ENCODE measurements at regions not wholly inside any gene's neighbourhood (a gene's known extent, or its start where the extent isn't known, plus 50 kb on each side); places are given as distances from the start of the nearest gene placed in this dataset.
A peak's percentile ranks its signal among the peaks of the same experiment; 100 is the strongest.

DNA sequence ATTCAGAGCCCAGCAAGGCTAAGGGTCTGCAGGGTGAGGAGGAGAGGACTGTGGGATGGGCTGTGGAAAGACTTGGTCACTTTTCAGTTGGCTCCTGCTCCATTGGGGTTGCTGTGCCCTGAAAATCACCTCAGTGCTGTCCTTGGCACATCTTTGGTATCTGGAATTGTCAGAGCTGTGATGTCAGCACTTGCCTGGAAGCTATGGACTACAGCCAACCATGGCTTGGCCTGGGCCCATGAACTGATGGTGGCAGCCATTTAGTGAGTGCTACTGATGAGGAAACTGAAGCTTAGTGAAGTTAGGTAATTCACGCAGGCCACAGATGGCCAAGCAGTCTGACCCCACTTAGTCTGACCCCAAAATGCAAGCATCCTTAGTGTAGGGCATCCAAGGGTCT is 121.8 kb upstream of the SERPINE2 start:
- Histone ChIP-seq H3K4me3 (ENCODE audit: low read length in 3 of 3) (no peak overlapping the region), H3K27ac (ENCODE audit: low read depth in 2 of 2, low read length in 2 of 2) (no peak overlapping the region), H3K36me3 (ENCODE audit: control insufficient read depth in 2 of 3, insufficient read depth in 3 of 3, low read length in 3 of 3) (no peaks in the 10 kb centered on the region), H3K4me1 (ENCODE audit: control insufficient read depth in 2 of 3, insufficient read depth in 2 of 3, low read depth in 1 of 3, low read length in 3 of 3) (no peaks in the 10 kb centered on the region), H3K9ac (ENCODE audit: low read length in 3 of 3) (no peak overlapping the region), H3K27me3 (ENCODE audit: control insufficient read depth, insufficient read depth, low read length) (no peaks in the 10 kb centered on the region), H3K9me3 (ENCODE audit: control insufficient read depth in 2 of 3, insufficient read depth in 1 of 3, low read length in 3 of 3) (no peaks in the 10 kb centered on the region)
- no peak for FAIRE-seq
- TF ChIP-seq, protein P1, sequence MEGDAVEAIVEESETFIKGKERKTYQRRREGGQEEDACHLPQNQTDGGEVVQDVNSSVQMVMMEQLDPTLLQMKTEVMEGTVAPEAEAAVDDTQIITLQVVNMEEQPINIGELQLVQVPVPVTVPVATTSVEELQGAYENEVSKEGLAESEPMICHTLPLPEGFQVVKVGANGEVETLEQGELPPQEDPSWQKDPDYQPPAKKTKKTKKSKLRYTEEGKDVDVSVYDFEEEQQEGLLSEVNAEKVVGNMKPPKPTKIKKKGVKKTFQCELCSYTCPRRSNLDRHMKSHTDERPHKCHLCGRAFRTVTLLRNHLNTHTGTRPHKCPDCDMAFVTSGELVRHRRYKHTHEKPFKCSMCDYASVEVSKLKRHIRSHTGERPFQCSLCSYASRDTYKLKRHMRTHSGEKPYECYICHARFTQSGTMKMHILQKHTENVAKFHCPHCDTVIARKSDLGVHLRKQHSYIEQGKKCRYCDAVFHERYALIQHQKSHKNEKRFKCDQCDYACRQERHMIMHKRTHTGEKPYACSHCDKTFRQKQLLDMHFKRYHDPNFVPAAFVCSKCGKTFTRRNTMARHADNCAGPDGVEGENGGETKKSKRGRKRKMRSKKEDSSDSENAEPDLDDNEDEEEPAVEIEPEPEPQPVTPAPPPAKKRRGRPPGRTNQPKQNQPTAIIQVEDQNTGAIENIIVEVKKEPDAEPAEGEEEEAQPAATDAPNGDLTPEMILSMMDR (IDR thresholded peaks at IDR 0.05; ENCODE audit: borderline replicate concordance, extremely low read depth, insufficient read depth): no peak
- peak in 1 of 5 donors; percentile 63 for DNase-seq
- intact Hi-C loops (cut with DNase I): no loop called here

- TF ChIP-seq, protein P1 (IDR thresholded peaks at IDR 0.05; ENCODE audit: borderline replicate concordance, extremely low read depth, insufficient read depth): no peak
- Histone ChIP-seq H3K27ac (ENCODE audit: low read depth in 2 of 2, low read length in 2 of 2) (no peak overlapping the region), H3K36me3 (ENCODE audit: control insufficient read depth in 2 of 3, insufficient read depth in 3 of 3, low read length in 3 of 3) (no peaks in the 10 kb centered on the region), H3K4me3 (ENCODE audit: low read length in 3 of 3) (no peak overlapping the region), H3K27me3 (ENCODE audit: control insufficient read depth, insufficient read depth, low read length) (no peaks in the 10 kb centered on the region), H3K4me1 (ENCODE audit: control insufficient read depth in 2 of 3, insufficient read depth in 2 of 3, low read depth in 1 of 3, low read length in 3 of 3) (no peaks in the 10 kb centered on the region), H3K9me3 (ENCODE audit: control insufficient read depth in 2 of 3, insufficient read depth in 1 of 3, low read length in 3 of 3) (no peaks in the 10 kb centered on the region), H3K9ac (ENCODE audit: low read length in 3 of 3) (no peak overlapping the region)
- intact Hi-C loops (cut with DNase I): no loop called here
- no peak for FAIRE-seq
- no peak for DNase-seq
These were observed 120.4 kb upstream of the SERPINE2 start for GRCh38 chr2:224159345-224159928.

- no peak overlapping the region for H3K4me3 ChIP-seq (ENCODE audit: low read length in 3 of 3)
- H3K27ac ChIP-seq (ENCODE audit: low read depth in 2 of 2, low read length in 2 of 2): no peak overlapping the region
- no peaks in the 10 kb centered on the region for H3K4me1 ChIP-seq (ENCODE audit: control insufficient read depth in 2 of 3, insufficient read depth in 2 of 3, low read depth in 1 of 3, low read length in 3 of 3)
- TF ChIP-seq, protein P1 (IDR thresholded peaks at IDR 0.05; ENCODE audit: borderline replicate concordance, extremely low read depth, insufficient read depth): no peak
- intact Hi-C loops (cut with DNase I): no loop called here
- DNase-seq (no peak), FAIRE-seq (no peak)
- no peaks in the 10 kb centered on the region for H3K27me3 ChIP-seq (ENCODE audit: control insufficient read depth, insufficient read depth, low read length)
- H3K9me3 ChIP-seq (ENCODE audit: control insufficient read depth in 2 of 3, insufficient read depth in 1 of 3, low read length in 3 of 3): no peaks in the 10 kb centered on the region
- no peak overlapping the region for H3K9ac ChIP-seq (ENCODE audit: low read length in 3 of 3)
- no peaks in the 10 kb centered on the region for H3K36me3 ChIP-seq (ENCODE audit: control insufficient read depth in 2 of 3, insufficient read depth in 3 of 3, low read length in 3 of 3)
These were observed 119.7 kb upstream of the SERPINE2 start for GRCh38 chr2:224158831-224159230.

DNA sequence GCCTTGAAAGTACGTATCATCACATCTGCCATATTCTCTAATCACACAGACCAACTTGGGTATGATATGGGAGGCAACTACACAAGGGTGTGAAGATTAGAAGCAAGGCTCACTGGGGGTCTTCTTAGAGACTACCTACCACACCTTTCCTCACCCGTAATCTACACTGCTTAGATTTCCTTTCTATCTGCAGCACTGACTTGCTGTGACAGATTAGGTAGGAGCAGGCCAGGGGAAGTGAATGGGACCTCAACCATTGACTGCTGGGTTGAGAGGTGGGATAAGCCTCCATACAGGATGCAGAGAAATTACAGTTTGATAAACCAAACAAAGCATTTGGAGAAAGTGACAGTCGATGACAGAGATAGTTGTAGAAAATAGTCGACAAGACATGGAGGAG is 119.0 kb upstream of the SERPINE2 start:
- Histone ChIP-seq H3K4me1 (ENCODE audit: control insufficient read depth in 2 of 3, insufficient read depth in 2 of 3, low read depth in 1 of 3, low read length in 3 of 3) (no peaks in the 10 kb centered on the region), H3K27ac (ENCODE audit: low read depth in 2 of 2, low read length in 2 of 2) (no peak overlapping the region), H3K4me3 (ENCODE audit: low read length in 3 of 3) (no peak overlapping the region), H3K27me3 (ENCODE audit: control insufficient read depth, insufficient read depth, low read length) (no peaks in the 10 kb centered on the region), H3K9ac (ENCODE audit: low read length in 3 of 3) (no peak overlapping the region), H3K9me3 (ENCODE audit: control insufficient read depth in 2 of 3, insufficient read depth in 1 of 3, low read length in 3 of 3) (no peaks in the 10 kb centered on the region), H3K36me3 (ENCODE audit: control insufficient read depth in 2 of 3, insufficient read depth in 3 of 3, low read length in 3 of 3) (no peaks in the 10 kb centered on the region)
- TF ChIP-seq, protein P1 (IDR thresholded peaks at IDR 0.05; ENCODE audit: borderline replicate concordance, extremely low read depth, insufficient read depth): no peak
- FAIRE-seq: no peak
- intact Hi-C loops (cut with DNase I): no loop called here
- DNase-seq: no peak

All from kidney (tissue), 13 donors.